ENCODE measurements at regions not wholly inside any gene's neighbourhood (a gene's known extent, or its start where the extent isn't known, plus 50 kb on each side); places are given as distances from the start of the nearest gene placed in this dataset.

DNA sequence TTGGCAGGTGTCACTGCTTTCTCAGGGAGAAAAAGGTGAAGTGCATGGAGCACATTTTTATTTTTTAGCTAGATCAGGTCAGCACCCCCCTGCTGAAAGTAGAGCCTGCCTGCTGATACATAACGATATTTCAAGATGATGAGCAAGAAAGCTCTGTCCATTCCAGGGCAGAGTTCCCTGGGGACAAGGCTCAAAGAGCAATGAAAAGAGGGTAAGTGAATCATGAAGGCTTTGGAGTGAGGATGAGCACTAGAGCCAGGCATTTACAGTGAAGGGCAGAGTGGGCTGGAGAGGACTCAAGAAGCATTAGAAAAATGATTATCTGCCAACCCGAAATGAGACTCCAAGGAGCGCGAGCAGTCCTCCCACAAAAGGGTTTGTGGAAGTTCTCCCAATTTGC, 345.7 kb downstream of the TLE4 start:
- TF ChIP-seq, protein P1, sequence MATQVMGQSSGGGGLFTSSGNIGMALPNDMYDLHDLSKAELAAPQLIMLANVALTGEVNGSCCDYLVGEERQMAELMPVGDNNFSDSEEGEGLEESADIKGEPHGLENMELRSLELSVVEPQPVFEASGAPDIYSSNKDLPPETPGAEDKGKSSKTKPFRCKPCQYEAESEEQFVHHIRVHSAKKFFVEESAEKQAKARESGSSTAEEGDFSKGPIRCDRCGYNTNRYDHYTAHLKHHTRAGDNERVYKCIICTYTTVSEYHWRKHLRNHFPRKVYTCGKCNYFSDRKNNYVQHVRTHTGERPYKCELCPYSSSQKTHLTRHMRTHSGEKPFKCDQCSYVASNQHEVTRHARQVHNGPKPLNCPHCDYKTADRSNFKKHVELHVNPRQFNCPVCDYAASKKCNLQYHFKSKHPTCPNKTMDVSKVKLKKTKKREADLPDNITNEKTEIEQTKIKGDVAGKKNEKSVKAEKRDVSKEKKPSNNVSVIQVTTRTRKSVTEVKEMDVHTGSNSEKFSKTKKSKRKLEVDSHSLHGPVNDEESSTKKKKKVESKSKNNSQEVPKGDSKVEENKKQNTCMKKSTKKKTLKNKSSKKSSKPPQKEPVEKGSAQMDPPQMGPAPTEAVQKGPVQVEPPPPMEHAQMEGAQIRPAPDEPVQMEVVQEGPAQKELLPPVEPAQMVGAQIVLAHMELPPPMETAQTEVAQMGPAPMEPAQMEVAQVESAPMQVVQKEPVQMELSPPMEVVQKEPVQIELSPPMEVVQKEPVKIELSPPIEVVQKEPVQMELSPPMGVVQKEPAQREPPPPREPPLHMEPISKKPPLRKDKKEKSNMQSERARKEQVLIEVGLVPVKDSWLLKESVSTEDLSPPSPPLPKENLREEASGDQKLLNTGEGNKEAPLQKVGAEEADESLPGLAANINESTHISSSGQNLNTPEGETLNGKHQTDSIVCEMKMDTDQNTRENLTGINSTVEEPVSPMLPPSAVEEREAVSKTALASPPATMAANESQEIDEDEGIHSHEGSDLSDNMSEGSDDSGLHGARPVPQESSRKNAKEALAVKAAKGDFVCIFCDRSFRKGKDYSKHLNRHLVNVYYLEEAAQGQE (IDR thresholded peaks at IDR 0.05; ENCODE audit: insufficient read depth in 1 of 2, low read depth in 2 of 2, low read length in 1 of 2): no peak
- no peak for TF ChIP-seq POLR2AphosphoS5 (IDR thresholded peaks at IDR 0.05; ENCODE audit: low read depth, low read length)

All from Panc1 (cell line).